Cardiac septum (tissue), 1 donor: ENCODE measurements at regions not wholly inside any gene's neighbourhood (a gene's known extent, or its start where the extent isn't known, plus 50 kb on each side); places are given as distances from the start of the nearest gene placed in this dataset.
"Not testable (repeated sequence)": the region's sequence is repeated elsewhere in the genome, so short reads cannot be mapped to it uniquely, and the experiment has no call there.

ENCODE experiments used
- DNase-seq: peaks from one replicate; pipeline ENCODE4 v3.0.0-alpha.2; 2020; ENCODE audit warnings: low spot score
- intact Hi-C: fragments of 100-400 bp; cut with DNase I; formaldehyde crosslinking; loops from one replicate; pipeline ENCODE4 v1.14.0; 2022
- donor health status: DM: no; HTN: no; CAD: no.

DNA sequence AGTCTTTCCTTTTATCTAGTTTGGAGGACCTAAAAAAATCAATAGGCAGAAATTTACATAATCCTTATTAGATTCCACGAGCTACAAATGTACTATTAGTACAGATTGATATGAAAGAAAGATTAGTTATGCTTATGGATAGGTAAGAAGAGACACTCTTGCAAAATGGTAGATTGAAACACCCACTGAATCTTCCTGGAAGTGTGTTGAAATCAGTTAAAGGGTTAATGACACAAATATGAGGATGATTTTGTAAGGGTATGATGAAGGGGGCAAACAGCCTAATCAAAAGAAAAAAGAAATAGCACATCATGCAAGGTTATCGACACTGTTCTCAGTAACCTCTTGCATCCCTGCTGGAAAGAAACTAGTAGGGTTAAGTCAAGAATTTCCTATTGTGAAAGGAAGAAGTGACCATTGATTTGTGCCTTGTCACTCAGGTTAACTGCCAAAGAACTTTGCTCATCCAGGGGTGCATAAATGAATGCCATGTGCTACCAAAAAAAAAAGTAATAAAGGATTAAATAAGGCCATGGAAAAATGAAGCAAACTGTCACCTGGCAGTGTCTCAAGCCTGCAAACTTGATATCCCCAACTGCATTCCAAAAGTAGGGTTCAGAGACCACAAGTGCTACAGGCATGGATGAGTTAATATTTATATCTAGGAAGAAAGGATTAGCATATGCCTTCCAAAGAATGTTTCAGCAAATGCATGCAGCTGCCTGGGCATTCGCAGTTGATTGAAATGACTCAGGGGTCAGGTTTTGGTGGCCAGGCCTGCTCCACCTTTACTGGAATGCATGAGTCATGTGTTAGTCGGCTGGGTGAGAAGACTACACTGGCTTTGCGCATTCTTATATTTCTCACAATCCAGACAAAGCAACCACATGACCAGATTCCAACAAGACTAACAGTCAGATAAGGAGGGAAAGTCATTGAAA is 78.3 kb upstream of the ATXN3L start:
- intact Hi-C loops, result loop anchor here (2.0 kb wide), 1 partner anchor 37 kb away; no protein-coding TSS in a partner anchor
- DNase-seq, result no peak

DNA sequence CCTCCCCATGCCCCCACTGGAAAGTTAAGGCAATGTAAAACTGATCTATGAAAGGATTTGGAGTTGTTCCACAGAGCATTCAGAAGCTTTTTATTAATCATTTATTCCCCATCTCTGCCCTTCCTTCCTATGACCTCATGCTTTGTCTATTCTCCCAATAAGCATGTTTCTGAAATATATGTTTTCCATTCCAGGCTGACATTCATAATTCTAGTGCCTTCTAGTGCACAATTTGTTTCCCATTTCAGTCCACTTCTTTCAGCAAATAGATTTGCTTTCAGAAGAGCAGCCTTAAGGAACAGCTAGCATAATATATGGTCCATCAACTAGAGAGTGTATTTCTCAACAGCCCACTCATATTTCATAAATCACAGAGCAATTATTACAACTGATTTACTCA is 77.1 kb upstream of the ATXN3L start:
- no peak for DNase-seq
- intact Hi-C loops, result no loop called here

DNA sequence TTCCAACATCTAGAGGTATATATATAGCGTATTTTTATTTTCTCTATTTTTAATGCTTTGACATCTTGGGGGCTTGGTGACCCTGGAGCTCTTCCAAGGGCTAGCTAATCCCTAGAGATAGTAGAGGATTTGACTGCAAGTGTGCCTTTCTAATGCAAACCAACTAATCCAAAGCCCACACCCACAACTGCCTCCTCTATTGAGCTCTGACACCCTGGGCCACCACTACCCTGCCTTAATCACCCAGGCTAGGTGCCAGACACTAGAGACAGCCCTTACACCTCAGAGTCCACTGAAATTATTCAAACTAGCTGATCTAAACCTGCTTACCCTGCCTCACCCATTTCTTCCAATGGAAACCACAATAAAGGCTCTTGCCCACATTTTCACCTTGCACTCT is 69.6 kb upstream of the ATXN3L start:
- intact Hi-C loops, result no loop called here
- DNase-seq, result no peak

DNA sequence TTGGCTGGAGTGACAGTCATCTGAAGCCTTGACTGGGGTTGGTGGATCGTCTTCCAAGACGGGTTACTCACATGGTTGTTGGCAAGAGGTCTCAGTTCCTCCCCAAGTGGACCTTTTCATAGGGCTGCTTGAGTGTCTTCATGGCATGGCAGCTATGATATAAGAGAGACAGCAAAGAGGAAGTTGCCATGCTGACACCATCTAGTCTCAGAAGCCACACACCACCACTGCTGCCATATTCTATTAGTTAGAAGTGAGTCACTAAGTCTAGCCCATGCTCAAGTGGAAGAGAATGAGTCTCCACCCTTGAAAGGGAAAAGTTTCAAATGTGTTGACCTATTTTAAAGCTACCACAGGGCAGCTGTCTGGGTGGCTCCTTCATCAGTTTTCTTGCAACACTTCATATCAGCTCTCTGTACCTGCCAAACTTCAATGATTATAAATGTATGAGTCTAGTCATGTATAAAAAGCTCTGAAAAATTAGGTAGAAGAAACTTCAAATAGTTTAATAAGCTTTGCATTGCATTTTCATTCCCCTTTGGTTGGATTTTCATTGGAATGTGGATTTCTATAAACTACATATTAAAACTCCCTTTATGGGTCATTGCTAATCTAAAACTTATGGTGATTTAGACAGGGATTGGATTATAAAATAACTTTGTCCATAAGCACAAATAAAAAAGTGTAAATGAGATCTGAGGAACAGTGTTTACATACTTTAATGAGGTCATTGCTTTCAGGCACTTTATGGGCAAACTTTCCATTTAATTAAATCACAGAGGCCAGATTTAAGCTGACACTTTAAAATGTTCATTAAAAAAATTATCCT is 68.0 kb upstream of the ATXN3L start:
- no peak for DNase-seq
- intact Hi-C loops, result no loop called here

DNA sequence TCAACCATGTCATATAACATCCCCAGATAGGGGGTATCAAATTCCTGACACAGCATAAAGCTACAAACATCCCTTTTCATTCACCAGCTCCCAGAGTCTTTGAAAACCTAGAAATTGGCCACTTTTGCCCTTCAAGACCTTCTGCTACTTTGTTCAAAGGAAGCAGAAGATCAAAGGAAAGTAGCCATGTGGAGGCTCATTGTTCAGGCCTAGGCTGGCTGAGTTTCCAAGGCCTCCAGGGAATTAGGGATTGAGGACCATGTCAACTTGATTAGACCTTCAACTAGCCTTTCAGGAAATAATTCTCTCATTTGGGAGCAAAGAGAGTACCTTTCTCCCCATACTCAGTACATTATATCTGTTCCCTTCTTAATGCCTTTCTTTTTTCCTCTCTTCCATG is 66.8 kb upstream of the ATXN3L start:
- no peak for DNase-seq
- intact Hi-C loops, result no loop called here

DNA sequence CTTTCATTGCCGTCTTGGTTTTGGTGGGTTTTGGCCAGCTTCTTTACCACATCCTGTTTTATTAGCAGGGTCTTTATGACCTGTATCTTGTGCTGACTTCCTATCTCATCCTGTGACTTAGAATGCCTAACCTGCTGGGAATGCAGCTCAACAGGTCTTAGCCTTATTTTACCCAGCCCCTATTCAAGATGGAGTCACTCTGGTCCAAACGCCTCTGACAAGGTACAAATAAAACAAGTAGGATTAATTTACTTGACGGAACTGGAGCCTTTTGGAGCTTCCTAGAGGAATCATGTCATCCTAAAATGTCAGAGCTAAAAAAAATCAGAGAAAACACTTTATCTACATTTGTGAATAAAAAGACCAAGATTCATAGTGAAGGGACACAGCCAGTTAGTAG is 66.2 kb upstream of the ATXN3L start:
- no peak for DNase-seq
- intact Hi-C loops, result no loop called here

DNA sequence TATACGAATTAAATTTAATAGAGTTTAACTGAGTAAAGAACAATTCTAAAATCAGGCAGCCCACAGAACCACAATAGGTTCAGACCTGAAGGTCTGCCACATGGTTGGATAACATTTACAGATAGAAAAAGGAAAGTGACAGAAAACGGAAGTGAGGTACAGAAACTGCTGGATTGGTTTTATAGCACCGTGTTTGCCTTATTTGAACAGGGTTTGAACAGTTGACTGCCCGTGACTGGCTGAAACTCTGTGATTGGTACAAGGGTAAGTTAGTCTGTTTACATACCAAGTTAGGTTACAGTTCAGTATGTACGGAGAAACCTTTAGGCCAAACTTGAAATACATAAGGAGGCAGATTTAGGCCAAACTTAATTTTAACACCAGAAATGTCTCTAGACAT is 64.1 kb upstream of the ATXN3L start:
- no peak for DNase-seq
- intact Hi-C loops, result loop anchor here (5.0 kb wide), 1 partner anchor 93 kb away; no protein-coding TSS in a partner anchor

DNA sequence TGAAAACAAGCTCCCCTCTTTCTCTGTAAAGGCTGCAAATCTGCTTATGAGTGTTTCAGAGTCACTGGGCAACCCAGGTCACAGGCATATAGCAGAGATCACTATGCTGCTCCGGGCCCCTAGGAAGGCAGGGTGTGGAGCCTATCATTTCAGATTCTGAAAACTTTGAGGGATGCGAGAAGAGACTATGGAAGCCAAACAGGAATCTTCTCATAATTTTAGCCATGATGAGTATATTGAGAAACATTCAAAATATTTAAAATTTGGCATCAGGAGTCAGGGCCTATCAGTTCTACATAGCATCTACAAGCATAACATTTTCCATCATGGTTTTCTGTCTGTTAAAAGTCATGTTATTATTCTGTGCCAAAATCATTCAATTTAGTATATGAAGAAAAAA is 61.7 kb upstream of the ATXN3L start:
- intact Hi-C loops, result loop anchor here (5.0 kb wide), 1 partner anchor 96 kb away; no protein-coding TSS in a partner anchor
- no peak for DNase-seq

DNA sequence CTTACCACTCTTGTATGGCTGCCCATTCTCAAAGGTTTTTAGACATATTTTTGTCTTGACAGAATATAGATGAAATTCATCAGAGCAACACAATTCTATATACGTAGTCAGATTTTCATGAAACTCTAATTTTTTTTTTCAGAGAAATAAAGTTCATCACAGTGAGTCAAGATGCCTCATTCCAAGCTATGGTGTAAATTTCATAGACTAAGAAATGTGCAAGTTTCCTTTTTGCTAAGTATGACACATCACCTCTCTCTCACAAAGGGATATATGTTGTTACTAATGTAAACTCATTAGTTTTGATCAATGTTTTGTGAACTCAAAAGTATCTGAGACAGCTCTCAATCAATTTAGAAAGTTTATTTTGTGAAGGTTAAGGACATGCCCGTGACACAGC is 60.4 kb upstream of the ATXN3L start:
- DNase-seq, result no peak
- intact Hi-C loops, result loop anchor here (5.0 kb wide), 1 partner anchor 97 kb away; no protein-coding TSS in a partner anchor

DNA sequence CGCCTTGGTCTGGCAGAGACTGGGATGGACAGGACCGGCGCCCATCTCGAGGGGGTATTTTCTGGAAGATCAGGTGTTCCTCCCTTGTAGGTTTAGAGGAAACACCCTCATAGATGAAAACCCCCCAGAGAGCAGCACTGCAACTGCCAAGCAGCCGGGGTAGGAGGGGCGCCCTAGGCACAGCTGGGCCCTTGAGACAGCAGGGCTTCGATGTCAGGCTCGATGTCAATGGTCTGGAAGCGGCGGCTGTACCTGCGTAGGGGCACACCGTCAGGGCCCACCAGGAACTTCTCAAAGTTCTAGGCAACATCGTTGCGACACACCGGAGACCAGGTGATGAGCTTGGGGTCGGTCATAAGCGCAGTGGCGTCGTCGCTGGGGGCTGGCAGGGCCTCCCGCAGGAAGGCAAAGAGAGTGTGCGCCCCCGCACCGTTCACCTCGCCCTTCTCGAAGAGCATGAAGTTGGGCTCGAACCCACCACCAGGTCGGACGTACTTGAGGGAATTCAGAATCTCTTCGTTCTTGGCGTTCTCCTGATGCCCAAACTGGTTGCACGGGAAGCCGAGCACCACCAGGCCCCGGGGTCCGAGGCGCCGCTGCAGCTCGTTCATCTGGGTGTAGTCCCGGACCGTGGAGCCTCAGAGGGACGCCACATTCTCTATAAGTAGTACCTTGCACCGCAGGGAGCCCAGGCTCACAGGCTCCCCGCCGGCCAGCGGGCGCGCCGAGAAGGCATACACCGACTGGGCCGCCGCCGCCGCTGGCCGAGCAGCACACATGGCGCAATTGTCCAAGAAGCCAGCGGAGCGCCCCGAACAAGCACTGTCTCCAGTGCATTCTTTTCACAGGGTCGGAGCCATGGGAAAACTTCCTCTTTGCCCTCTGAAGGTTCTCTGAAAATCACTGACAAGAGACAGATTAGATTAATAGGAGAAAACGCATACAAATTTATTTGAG is 59.0 kb upstream of the ATXN3L start:
- DNase-seq, intact Hi-C loops: not testable (repeated sequence)

DNA sequence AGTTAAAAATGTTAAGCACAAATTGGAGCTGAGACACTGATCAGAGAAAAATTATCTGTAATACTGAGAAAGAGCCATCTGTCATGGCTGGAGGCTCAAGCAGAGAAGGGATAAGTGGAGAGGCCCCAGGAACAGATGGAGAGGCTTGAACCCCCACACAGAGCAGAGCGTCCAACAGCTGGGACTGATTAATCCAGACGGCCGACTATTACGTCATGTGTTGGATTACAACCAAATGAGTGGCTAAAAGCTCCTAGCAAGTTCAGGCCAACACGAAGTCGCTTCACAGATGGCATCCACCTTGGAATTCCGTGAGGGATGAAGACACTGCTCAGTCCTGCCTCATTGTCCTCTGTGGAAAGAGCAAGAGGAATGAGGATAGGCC is 57.7 kb upstream of the ATXN3L start:
- intact Hi-C loops, result no loop called here
- no peak for DNase-seq

DNA sequence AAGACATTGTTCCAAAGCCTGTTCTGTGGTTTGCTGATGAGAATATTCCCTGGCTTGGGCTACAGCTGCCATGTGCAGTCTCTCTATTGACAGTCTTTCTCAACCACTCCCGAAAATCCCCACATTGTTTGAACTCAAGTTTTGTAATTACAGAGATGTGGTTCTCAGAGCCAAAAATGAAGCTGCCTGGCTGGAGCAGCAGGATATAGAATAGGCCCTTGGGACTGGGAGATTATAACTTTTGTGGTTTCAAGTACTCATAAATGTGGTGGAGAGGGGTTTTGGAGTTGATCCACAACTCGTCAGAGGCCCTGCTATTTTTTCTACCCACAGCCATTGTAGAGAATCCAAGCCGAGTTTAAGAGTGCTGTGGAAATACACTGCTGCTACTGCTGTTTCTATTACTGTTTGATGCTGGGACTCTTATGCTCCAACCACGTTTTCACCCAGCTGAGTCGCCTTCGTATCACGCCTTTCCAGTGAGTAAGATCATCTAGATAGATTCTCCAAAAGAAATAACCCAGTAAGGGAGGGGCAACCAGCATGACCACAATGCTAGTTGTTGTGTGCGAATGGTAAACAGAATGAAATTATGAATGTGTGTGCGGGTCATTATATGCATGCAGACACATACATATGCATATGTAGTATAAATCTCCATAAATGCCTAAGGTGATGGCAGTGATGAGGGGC is 57.1 kb upstream of the ATXN3L start:
- DNase-seq, result no peak
- intact Hi-C loops, result no loop called here

DNA sequence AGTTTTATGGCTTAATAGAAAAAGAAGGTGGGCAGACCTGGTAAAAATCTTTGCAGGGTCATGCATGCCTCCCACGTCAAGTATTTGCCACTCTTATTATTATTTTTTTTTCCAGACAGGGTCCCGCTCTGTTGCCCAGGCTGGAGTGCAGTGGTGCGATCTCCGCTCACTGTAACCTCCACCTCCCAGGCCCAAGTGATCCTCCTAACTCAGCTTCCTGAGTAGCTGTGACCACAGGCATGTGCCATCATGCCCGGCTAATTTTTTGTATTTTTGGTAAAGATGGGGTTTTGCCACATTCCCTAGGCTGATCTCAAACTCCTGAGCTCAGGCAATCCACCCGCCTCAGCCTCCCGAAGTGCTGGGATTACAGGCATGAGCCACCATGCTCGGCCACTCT is 55.7 kb upstream of the ATXN3L start:
- DNase-seq, intact Hi-C loops: not testable (repeated sequence)

DNA sequence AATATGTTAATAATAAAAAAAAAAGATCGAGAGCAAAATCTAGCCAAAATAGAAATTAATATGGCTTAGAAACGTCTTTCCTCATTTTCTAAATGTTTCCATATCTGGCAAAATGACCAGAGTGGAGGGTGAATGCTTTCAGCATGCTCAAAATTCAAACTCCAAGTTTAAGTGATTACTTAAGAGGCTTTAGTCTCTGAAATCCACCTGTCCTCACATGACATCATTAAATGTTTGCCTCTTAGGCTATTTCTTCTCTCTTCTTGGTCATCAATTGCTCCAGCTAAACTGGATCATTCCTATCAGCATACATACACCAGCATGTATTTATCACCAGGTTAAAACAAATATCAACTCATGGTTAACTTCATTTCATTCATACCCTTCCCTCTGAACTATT is 54.5 kb upstream of the ATXN3L start:
- intact Hi-C loops, result no loop called here
- no peak for DNase-seq

DNA sequence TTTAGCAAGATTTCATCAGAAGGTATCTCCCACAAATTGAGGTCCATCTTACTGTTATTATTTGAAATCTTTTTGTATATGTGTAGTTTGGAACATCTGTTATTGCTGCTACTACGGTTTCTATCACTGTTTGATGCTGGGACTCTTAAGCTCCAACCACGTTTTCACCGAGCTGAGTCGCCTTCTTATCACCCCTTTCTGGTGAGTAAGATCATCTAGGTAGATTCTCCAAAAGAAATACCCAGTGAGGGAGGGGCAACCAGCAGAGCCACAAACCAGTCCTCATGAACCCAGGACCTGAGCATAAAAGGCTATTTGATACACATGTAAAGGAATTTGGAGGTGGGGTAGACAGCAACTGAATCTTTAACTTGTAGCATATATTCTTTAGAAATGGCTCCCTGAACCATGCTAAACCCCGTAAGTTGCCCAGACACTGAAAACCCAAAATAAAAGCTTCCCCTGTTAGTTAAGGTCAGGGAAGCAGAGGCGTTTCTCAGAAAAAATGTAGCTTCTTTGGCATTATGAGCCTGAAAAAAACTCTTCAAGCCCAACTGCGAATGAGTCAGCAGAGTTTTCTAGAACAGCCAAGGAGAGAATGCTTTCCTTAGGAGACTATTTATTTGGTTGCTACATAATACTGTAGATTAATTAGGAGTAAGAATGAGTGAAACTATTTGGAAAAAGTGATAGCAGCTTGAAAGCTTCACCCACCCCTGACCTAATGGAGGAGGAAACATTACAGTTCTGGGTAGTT is 53.8 kb upstream of the ATXN3L start:
- no peak for DNase-seq
- intact Hi-C loops, result no loop called here

DNA sequence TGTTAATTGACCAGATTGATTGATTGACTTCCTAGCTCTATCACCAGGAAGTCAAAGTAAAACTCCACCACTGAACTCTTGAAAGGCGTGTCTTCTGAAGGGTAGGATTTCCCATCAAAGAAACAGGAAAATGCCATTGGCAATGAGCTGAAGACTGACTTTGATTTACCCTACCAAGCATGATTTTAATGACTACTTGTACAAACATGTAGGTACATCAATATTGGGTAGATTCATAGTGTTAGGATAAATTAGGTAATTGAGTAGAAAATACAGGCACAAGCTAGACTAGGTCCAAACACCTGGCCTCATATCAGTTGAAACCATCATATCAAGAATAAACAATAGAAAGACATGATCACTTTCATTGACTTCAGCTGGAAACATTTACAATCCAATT is 53.2 kb upstream of the ATXN3L start:
- DNase-seq, result no peak
- intact Hi-C loops, result no loop called here

DNA sequence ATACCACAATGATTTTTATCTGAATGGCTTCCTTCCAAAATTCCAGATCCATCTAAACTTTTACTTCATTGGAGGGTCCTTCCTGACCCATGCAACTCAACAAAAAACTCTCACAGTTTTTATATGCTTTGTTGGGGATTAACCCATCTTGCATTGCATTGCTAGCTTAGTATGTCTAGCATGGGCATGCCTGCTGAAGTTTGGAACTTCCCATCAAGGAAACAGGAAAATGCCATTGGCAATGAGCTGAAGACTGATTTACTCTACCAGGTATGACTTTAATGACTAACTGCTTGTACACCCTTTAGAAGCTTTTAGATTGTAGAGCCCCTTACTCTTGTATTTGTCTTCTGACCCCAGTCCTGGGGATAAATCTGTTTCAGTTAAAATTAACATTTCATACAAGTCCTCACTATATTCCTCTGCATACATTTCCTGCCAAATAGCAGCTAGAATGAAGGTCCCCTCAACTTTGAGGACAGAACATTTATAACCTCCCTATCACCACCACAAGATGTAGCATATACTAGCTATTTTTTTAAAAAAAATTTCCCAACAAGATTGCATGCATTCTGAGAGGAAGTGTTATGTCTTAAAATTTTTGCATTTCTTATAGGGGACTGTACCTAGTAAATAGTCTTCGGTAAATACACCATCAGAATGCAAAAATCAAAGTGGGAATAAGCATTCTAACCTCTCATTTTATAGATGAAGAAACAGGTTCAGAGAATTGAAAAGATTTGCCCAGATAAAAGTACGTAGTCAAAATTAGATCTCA is 52.5 kb upstream of the ATXN3L start:
- no peak for DNase-seq
- intact Hi-C loops, result no loop called here
